ENCODE measurements at regions not wholly inside any gene's neighbourhood (a gene's known extent, or its start where the extent isn't known, plus 50 kb on each side); places are given as distances from the start of the nearest gene placed in this dataset.
"Not testable (repeated sequence)": the region's sequence is repeated elsewhere in the genome, so short reads cannot be mapped to it uniquely, and the experiment has no call there.

DNA sequence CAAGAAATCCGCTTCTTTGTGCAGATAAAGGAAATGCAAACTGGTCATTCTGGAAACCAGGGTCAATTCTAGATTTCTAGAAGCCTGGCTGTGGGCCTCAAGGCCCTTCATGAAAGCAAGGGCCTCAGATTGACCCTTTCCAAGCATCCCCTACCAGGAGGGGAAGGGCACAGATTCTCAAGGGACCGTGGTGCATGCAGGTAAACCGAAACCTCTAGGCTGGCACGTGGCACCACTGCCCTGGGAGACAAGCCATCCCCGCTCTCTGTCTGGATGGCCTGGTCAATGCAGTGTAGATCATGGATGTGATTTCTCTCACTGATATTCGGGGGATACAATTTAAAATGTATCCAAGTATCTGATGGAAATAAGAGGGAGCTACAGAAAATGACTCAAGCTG, 69.4 kb downstream of the TOMM20 start:
- DNase-seq, result no peak

GRCh38 chr1:235058695-235059094, 69.9 kb downstream of the TOMM20 start:
- DNase-seq, result no peak

- no peak for DNase-seq
Measured at GRCh38 chr1:235057385-235058306, 71.0 kb downstream of the TOMM20 start.

DNA sequence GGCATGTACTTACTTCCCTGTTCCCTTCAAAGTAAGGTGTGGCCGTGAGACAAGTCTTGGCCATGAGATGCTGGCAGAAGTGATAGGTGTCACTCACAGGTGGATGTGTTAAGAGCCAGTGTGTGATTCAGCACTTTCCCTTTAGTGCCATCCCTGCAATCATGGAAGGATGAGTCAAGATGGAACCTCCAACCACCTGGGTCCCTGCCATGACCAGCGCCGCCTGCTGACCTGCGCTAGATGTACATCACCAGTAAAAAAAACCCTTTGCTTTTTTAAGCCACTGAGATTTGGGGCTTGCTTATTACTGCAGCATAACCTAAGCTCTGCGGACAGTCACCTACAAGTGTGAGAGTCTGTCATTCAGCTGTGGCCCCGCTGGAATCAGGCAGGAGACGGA, 71.7 kb downstream of the TOMM20 start:
- no peak for DNase-seq

DNA sequence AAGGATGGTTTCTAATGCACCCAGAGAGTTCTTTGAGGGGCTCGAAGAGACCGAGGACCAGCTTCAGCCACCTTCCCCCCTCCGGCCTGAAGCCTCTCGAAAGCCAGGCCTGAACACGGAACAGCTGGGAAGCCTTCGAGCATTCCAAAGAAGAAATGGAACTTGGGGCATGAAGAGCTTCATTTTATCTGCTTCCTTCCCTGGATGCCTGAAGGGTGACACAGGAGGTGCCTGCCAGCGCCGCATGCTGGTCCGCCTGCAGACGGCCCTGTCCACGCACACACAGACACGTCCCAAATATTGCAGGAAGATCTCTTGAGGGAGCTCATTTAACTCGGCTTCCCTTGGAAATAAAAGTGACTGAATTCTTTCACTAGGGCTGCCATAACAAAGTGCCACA, 73.7 kb downstream of the TOMM20 start:
- DNase-seq, result no peak

DNA sequence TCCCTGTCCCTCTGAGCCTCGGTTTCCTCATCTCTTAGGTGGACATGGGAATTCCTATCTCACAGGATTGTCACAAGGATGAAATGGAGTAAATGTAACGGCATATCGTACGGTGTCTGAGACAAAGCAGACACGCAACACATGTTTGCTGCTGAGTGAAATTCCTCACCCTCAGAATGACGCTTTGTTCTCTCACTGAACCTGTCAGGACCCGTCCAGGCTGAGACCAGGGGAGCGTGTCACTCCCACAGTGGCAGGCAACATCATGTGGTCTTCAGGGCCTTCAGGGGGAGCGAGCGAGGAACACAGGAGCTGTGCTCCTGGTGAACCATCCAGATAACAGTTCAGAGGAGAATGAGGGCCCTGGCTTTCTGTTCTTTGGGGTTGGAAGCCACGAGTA, 74.2 kb downstream of the TOMM20 start:
- no peak for DNase-seq

GRCh38 chr1:235052067-235053008, 76.3 kb downstream of the TOMM20 start:
- DNase-seq, result no peak

DNA sequence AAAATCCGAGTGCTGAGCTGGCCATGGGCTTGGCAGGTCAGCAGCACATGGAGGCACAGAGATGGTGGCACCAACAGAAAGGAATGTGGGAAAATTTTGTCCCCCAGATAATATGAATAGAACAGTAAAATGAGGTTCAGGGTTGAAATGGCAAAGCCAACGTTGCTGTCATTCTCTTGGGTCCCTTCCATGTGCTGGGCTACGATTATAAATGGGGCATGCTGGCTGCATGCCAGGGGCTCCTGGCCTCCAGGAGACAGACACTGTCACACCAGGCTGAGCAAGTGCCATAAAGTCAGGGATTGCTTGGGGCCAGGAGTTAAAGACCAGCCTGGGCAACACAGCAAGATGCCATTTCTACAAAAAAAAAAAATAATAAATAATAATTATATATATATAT, 77.1 kb downstream of the TOMM20 start:
- DNase-seq, result no peak

DNA sequence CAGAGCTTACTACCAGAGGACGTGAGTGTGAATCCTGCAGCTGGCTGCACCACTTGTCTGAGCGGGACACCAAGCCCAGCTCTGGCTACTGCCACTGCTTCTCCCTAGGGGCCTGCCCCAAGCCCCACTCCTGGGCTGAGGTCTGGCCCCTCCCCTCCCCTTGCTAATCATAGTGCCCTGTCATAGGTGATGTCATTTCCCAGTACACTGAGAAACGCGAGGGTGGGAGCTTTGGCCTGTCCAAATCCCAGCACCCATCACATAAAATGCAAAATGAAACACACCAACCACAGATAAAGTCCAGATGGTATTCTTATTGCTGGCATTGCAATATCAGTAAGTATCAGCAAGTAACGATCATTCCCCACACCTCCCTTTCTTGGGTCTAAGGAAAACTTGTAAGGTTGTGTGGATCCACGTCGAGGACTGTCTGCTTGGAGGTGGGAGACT, 77.7 kb downstream of the TOMM20 start:
- DNase-seq, result peak; percentile 45

- DNase-seq, result not testable (repeated sequence)
Measured at GRCh38 chr1:235049716-235050378, 78.8 kb downstream of the TOMM20 start.

DNA sequence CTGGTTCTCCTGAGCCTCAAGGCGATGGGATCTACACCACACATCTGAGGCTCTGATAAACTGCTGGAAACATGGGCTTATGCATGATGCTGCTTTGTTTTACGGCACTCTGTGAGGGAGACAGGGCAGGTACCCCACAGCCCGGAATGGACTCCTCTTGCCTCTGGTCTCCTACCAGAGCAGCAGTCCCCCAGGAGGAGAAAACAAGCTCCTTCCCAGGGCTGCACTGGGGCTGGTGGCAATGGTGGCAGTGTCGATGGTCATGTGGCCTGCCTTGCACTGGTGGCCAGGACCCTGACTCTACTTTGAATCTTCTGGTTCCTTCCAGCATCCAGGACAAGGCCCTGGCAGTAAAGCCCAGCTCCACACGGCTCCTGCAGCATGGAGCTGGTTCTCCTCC, 79.4 kb downstream of the TOMM20 start:
- DNase-seq, result no peak

GRCh38 chr1:235047331-235047871, 81.2 kb downstream of the TOMM20 start:
- DNase-seq, result no peak

DNA sequence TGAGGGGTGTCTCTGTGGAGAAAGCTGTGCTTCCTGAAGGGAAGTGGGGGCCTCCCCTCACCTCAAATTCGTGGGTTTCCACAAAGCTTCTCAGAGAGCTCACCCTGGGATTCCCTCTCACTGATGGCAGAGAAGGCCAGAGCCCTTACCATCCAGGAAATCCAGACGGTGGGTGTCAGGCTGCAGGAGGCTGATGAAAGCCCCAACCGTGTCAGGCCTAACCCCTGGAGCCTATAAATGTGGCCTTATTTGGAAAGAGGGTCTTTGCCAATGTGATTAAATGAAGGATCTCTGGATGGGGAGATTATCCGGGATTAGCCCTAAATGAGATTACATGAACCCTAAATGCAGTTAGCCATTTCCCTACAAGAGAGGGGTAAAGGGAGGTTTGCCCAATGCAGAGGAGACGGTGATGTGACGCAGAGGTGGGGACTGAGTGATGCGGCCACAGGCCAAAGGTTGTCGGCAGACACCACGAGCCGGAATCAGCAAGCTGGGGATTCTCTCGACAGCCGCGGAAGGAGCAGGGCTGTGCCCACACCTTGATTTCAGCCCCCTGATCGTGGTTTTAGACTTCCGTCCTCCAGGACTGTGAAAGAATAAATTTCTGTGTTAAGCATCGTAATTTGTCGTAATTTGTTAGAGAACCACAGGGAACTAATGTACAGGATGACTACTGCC, 82.6 kb downstream of the TOMM20 start:
- no peak for DNase-seq

GRCh38 chr1:235045034-235045690, 83.5 kb downstream of the TOMM20 start:
- DNase-seq, result peak; percentile 51

- DNase-seq, result no peak
Measured at GRCh38 chr1:235043234-235043633, 85.4 kb downstream of the TOMM20 start.

- no peak for DNase-seq
Measured at GRCh38 chr1:235038701-235039100, 89.9 kb downstream of the TOMM20 start.

GRCh38 chr1:235035928-235036327, 92.7 kb downstream of the TOMM20 start:
- no peak for DNase-seq

- no peak for DNase-seq
Measured at GRCh38 chr1:235030919-235031596, 97.6 kb downstream of the TOMM20 start.

GRCh38 chr1:235027862-235028250, 100.8 kb downstream of the TOMM20 start:
- DNase-seq, result no peak

- no peak for DNase-seq
Measured at GRCh38 chr1:235027076-235027861, 101.4 kb downstream of the TOMM20 start.

All from EL (cell line).